ENCODE measurements at regions not wholly inside any gene's neighbourhood (a gene's known extent, or its start where the extent isn't known, plus 50 kb on each side); places are given as distances from the start of the nearest gene placed in this dataset.

GRCh38 chrX:42540146-42540545 lies 237.8 kb downstream of the PPP1R2C start:
- no peak overlapping the region for H3K27ac Mint-ChIP-seq (ENCODE audit: unreplicated experiment)
- TF ChIP-seq EZH2 (IDR thresholded peaks at IDR 0.05; ENCODE audit: insufficient read depth, low read length), result no peak
- no peak for TF ChIP-seq CTCF (IDR thresholded peaks at IDR 0.05; ENCODE audit: insufficient read depth, low read depth, low read length)
- H3K4me1 Mint-ChIP-seq (ENCODE audit: low read depth, unreplicated experiment), result no peaks in the 10 kb centered on the region
- no peak for DNase-seq (ENCODE audit: low read depth)
- peak; percentile 55 for FAIRE-seq
- Histone ChIP-seq H2AFZ (ENCODE audit: low read depth, low read length) (no peak overlapping the region), H3K4me2 (ENCODE audit: low read length) (no peak overlapping the region), H3K27me3 (ENCODE audit: insufficient read depth, low read length) (no peaks in the 10 kb centered on the region), H3K36me3 (ENCODE audit: insufficient read depth, low read length) (no peaks in the 10 kb centered on the region), H4K20me1 (ENCODE audit: insufficient read depth, low read length) (no peaks in the 10 kb centered on the region), H3K9ac (ENCODE audit: low read length) (no peak overlapping the region), H3K9me3 (ENCODE audit: insufficient read depth, low read depth, low read length) (no peaks in the 10 kb centered on the region), H3K4me3 (ENCODE audit: insufficient read depth, low read depth, low read length) (no peak overlapping the region), H3K27ac (ENCODE audit: low read depth, low read length) (no peak overlapping the region), H3K4me1 (ENCODE audit: insufficient read depth, low read length) (no peaks in the 10 kb centered on the region), H3K79me2 (ENCODE audit: insufficient read depth, low read length) (no peaks in the 10 kb centered on the region)
- H3K36me3 Mint-ChIP-seq (ENCODE audit: low read depth, unreplicated experiment), result no peaks in the 10 kb centered on the region
- H3K9me3 Mint-ChIP-seq (ENCODE audit: unreplicated experiment), result peaks cover 1% of the 10 kb centered on the region
- no peak overlapping the region for H3K4me3 Mint-ChIP-seq (ENCODE audit: unreplicated experiment)
- no peaks in the 10 kb centered on the region for H3K27me3 Mint-ChIP-seq (ENCODE audit: low read depth, unreplicated experiment)

- TF ChIP-seq EZH2 (IDR thresholded peaks at IDR 0.05; ENCODE audit: insufficient read depth, low read length) (no peak), CTCF (IDR thresholded peaks at IDR 0.05; ENCODE audit: insufficient read depth, low read depth, low read length) (no peak)
- no peaks in the 10 kb centered on the region for H3K4me1 ChIP-seq (ENCODE audit: insufficient read depth, low read length)
- H3K36me3 Mint-ChIP-seq (ENCODE audit: low read depth, unreplicated experiment), result no peaks in the 10 kb centered on the region
- no peaks in the 10 kb centered on the region for H3K27me3 Mint-ChIP-seq (ENCODE audit: low read depth, unreplicated experiment)
- no peak overlapping the region for H3K4me3 Mint-ChIP-seq (ENCODE audit: unreplicated experiment)
- H3K9me3 ChIP-seq (ENCODE audit: insufficient read depth, low read depth, low read length), result no peaks in the 10 kb centered on the region
- H3K4me1 Mint-ChIP-seq (ENCODE audit: low read depth, unreplicated experiment), result no peaks in the 10 kb centered on the region
- H3K4me2 ChIP-seq (ENCODE audit: low read length), result no peak overlapping the region
- DNase-seq (ENCODE audit: low read depth) (no peak), FAIRE-seq (no peak)
- no peaks in the 10 kb centered on the region for H3K36me3 ChIP-seq (ENCODE audit: insufficient read depth, low read length)
- H2AFZ ChIP-seq (ENCODE audit: low read depth, low read length), result no peak overlapping the region
- H3K9ac ChIP-seq (ENCODE audit: low read length), result no peak overlapping the region
- H3K9me3 Mint-ChIP-seq (ENCODE audit: unreplicated experiment), result peaks cover 1% of the 10 kb centered on the region
- H4K20me1 ChIP-seq (ENCODE audit: insufficient read depth, low read length), result no peaks in the 10 kb centered on the region
- H3K27me3 ChIP-seq (ENCODE audit: insufficient read depth, low read length), result no peaks in the 10 kb centered on the region
- H3K27ac ChIP-seq (ENCODE audit: low read depth, low read length), result no peak overlapping the region
- no peak overlapping the region for H3K27ac Mint-ChIP-seq (ENCODE audit: unreplicated experiment)
- H3K4me3 ChIP-seq (ENCODE audit: insufficient read depth, low read depth, low read length), result no peak overlapping the region
- no peaks in the 10 kb centered on the region for H3K79me2 ChIP-seq (ENCODE audit: insufficient read depth, low read length)
These were observed 239.6 kb downstream of the PPP1R2C start for GRCh38 chrX:42538405-42538804.

- Mint-ChIP-seq H3K27ac (ENCODE audit: unreplicated experiment) (no peak overlapping the region), H3K36me3 (ENCODE audit: low read depth, unreplicated experiment) (no peaks in the 10 kb centered on the region), H3K4me1 (ENCODE audit: low read depth, unreplicated experiment) (no peaks in the 10 kb centered on the region), H3K4me3 (ENCODE audit: unreplicated experiment) (no peak overlapping the region), H3K27me3 (ENCODE audit: low read depth, unreplicated experiment) (no peaks in the 10 kb centered on the region), H3K9me3 (ENCODE audit: unreplicated experiment) (peaks cover 1% of the 10 kb centered on the region)
- Histone ChIP-seq H3K4me1 (ENCODE audit: insufficient read depth, low read length) (no peaks in the 10 kb centered on the region), H3K79me2 (ENCODE audit: insufficient read depth, low read length) (no peaks in the 10 kb centered on the region), H3K9me3 (ENCODE audit: insufficient read depth, low read depth, low read length) (no peaks in the 10 kb centered on the region), H3K27me3 (ENCODE audit: insufficient read depth, low read length) (no peaks in the 10 kb centered on the region), H4K20me1 (ENCODE audit: insufficient read depth, low read length) (no peaks in the 10 kb centered on the region), H3K27ac (ENCODE audit: low read depth, low read length) (no peak overlapping the region), H3K36me3 (ENCODE audit: insufficient read depth, low read length) (no peaks in the 10 kb centered on the region), H3K4me2 (ENCODE audit: low read length) (no peak overlapping the region), H2AFZ (ENCODE audit: low read depth, low read length) (no peak overlapping the region), H3K9ac (ENCODE audit: low read length) (no peak overlapping the region), H3K4me3 (ENCODE audit: insufficient read depth, low read depth, low read length) (no peak overlapping the region)
- FAIRE-seq, result peak; percentile 78
- no peak for DNase-seq (ENCODE audit: low read depth)
- TF ChIP-seq EZH2 (IDR thresholded peaks at IDR 0.05; ENCODE audit: insufficient read depth, low read length) (no peak), CTCF (IDR thresholded peaks at IDR 0.05; ENCODE audit: insufficient read depth, low read depth, low read length) (no peak)
These were observed 241.7 kb downstream of the PPP1R2C start for GRCh38 chrX:42536286-42536685.
